Endodermal cell (in vitro differentiated cells): ENCODE measurements at regions not wholly inside any gene's neighbourhood (a gene's known extent, or its start where the extent isn't known, plus 50 kb on each side); places are given as distances from the start of the nearest gene placed in this dataset.

Experiments used
- DNase-seq: peaks from one replicate; pipeline ENCODE4 v3.0.0-alpha.2; 2017
- H3K27ac ChIP-seq: 2 replicates; pipeline ENCODE4 v1.5.1; 2013; ENCODE audit warnings: mild to moderate bottlenecking, low read depth, low read length, moderate library complexity
- H3K27me3 ChIP-seq: 2 replicates; pipeline ENCODE4 v1.6.1; 2013; ENCODE audit warnings: mild to moderate bottlenecking, low read length, moderate library complexity; ENCODE audit not compliant: insufficient read depth, control insufficient read depth, poor library complexity, severe bottlenecking
- H3K36me3 ChIP-seq: 2 replicates; pipeline ENCODE4 v1.7.0; 2013; ENCODE audit warnings: mild to moderate bottlenecking, low read length, moderate library complexity; ENCODE audit not compliant: control insufficient read depth, insufficient read depth
- H3K4me1 ChIP-seq: one replicate; pipeline ENCODE4 v1.7.0; 2013; ENCODE audit warnings: low read length; ENCODE audit not compliant: control insufficient read depth, insufficient read depth
- H3K4me3 ChIP-seq: 2 replicates; pipeline ENCODE4 v1.5.1; 2013; ENCODE audit warnings: mild to moderate bottlenecking, low read length, moderate library complexity
- H3K9ac ChIP-seq: 2 replicates; pipeline ENCODE4 v1.6.1; 2013; ENCODE audit warnings: mild to moderate bottlenecking, low read length, moderate library complexity; ENCODE audit not compliant: poor library complexity, severe bottlenecking; ENCODE audit errors: extremely low read depth
- H3K9me3 ChIP-seq: 2 replicates; pipeline ENCODE4 v1.6.1; 2013; ENCODE audit warnings: mild to moderate bottlenecking, low read length, moderate library complexity; ENCODE audit not compliant: control insufficient read depth
- H3K27ac Mint-ChIP-seq: 2 replicates; pipeline ENCODE4 v1.8.0; 2020; ENCODE audit warnings: mixed read lengths
- H3K27me3 Mint-ChIP-seq: 2 replicates; pipeline ENCODE4 v1.8.0; 2021; ENCODE audit warnings: mild to moderate bottlenecking, mixed read lengths; ENCODE audit not compliant: insufficient read depth
- H3K36me3 Mint-ChIP-seq: 2 replicates; pipeline ENCODE4 v1.8.0; 2020; ENCODE audit warnings: low read depth, mixed read lengths
- H3K4me1 Mint-ChIP-seq: 2 replicates; pipeline ENCODE4 v1.8.0; 2020; ENCODE audit warnings: mixed read lengths
- H3K4me3 Mint-ChIP-seq: 2 replicates; pipeline ENCODE4 v1.8.0; 2020; ENCODE audit warnings: mild to moderate bottlenecking, moderate library complexity, mixed read lengths
- H3K9me3 Mint-ChIP-seq: 2 replicates; pipeline ENCODE4 v1.8.0; 2020; ENCODE audit warnings: mild to moderate bottlenecking, mixed read lengths
- WGBS, 2 experiments: methylation state at CpG; one replicate each; pipeline versions ENCODE4 v1.1.5 to v1.1.7; 2013; ENCODE audit warnings: missing lambda C conversion rate in 2 of 2, mixed read lengths in 1 of 2; ENCODE audit not compliant: insufficient coverage in 1 of 2, insufficient read length in 1 of 2; 5-methylcytosine and 5-hydroxymethylcytosine counted together
- TF ChIP-seq, protein P1 (sequence below): fragments of 200-600 bp; sonication (generic); conservative IDR thresholded peaks from 2 replicates; pipeline ENCODE4 v1.5.0; 2021; ENCODE audit warnings: antibody characterized with exemption, mild to moderate bottlenecking

- H3K27me3 ChIP-seq, result no peaks in the 10 kb centered on the region
- WGBS, 2 experiments, result 89 to 93% methylated on average over 9 to 12 of the region's 12 CpGs
- TF ChIP-seq, protein P1, sequence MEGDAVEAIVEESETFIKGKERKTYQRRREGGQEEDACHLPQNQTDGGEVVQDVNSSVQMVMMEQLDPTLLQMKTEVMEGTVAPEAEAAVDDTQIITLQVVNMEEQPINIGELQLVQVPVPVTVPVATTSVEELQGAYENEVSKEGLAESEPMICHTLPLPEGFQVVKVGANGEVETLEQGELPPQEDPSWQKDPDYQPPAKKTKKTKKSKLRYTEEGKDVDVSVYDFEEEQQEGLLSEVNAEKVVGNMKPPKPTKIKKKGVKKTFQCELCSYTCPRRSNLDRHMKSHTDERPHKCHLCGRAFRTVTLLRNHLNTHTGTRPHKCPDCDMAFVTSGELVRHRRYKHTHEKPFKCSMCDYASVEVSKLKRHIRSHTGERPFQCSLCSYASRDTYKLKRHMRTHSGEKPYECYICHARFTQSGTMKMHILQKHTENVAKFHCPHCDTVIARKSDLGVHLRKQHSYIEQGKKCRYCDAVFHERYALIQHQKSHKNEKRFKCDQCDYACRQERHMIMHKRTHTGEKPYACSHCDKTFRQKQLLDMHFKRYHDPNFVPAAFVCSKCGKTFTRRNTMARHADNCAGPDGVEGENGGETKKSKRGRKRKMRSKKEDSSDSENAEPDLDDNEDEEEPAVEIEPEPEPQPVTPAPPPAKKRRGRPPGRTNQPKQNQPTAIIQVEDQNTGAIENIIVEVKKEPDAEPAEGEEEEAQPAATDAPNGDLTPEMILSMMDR, result no peak
- H3K4me1 ChIP-seq, result no peaks in the 10 kb centered on the region
- Mint-ChIP-seq H3K9me3 (peaks cover 2% of the 10 kb centered on the region), H3K27me3 (no peaks in the 10 kb centered on the region), H3K36me3 (no peaks in the 10 kb centered on the region), H3K4me1 (peaks cover 5% of the 10 kb centered on the region), H3K27ac (no peak overlapping the region), H3K4me3 (no peak overlapping the region)
- no peak overlapping the region for H3K9ac ChIP-seq
- peaks cover 8% of the 10 kb centered on the region for H3K9me3 ChIP-seq
- H3K4me3 ChIP-seq, result no peak overlapping the region
- H3K36me3 ChIP-seq, result no peaks in the 10 kb centered on the region
- no peak for DNase-seq
- H3K27ac ChIP-seq, result no peak overlapping the region
These were observed 1203.5 kb downstream of the TYW1 start for GRCh38 chr7:68200051-68200670.

GRCh38 chr7:68203251-68203650 is 1206.6 kb downstream of the TYW1 start:
- no peaks in the 10 kb centered on the region for H3K4me1 ChIP-seq
- Mint-ChIP-seq H3K9me3 (no peaks in the 10 kb centered on the region), H3K4me1 (peaks cover 5% of the 10 kb centered on the region), H3K27me3 (no peaks in the 10 kb centered on the region), H3K27ac (no peak overlapping the region), H3K4me3 (no peak overlapping the region), H3K36me3 (no peaks in the 10 kb centered on the region)
- 66 to 85% methylated on average over 7 to 8 of the region's 8 CpGs for WGBS, 2 experiments
- no peak overlapping the region for H3K9ac ChIP-seq
- peaks cover 17% of the 10 kb centered on the region for H3K9me3 ChIP-seq
- H3K27me3 ChIP-seq, result no peaks in the 10 kb centered on the region
- no peak overlapping the region for H3K4me3 ChIP-seq
- H3K27ac ChIP-seq, result no peak overlapping the region
- no peaks in the 10 kb centered on the region for H3K36me3 ChIP-seq
- TF ChIP-seq, protein P1, result no peak
- no peak for DNase-seq

GRCh38 chr7:68205826-68206225 is 1209.2 kb downstream of the TYW1 start:
- TF ChIP-seq, protein P1, result no peak
- H3K9ac ChIP-seq, result no peak overlapping the region
- DNase-seq, result no peak
- Mint-ChIP-seq H3K27me3 (no peaks in the 10 kb centered on the region), H3K36me3 (no peaks in the 10 kb centered on the region), H3K27ac (no peak overlapping the region), H3K4me3 (no peak overlapping the region), H3K9me3 (no peaks in the 10 kb centered on the region), H3K4me1 (peaks cover 5% of the 10 kb centered on the region)
- H3K27me3 ChIP-seq, result no peaks in the 10 kb centered on the region
- 78 to 79% methylated on average over 6 to 7 of the region's 7 CpGs for WGBS, 2 experiments
- H3K9me3 ChIP-seq, result peaks cover 17% of the 10 kb centered on the region
- no peak overlapping the region for H3K4me3 ChIP-seq
- no peaks in the 10 kb centered on the region for H3K4me1 ChIP-seq
- H3K36me3 ChIP-seq, result no peaks in the 10 kb centered on the region
- H3K27ac ChIP-seq, result no peak overlapping the region
